Keratinocyte (primary cell): ENCODE measurements at regions not wholly inside any gene's neighbourhood (a gene's known extent, or its start where the extent isn't known, plus 50 kb on each side); places are given as distances from the start of the nearest gene placed in this dataset.

Experiments
- DNase-seq: peaks from one replicate; pipeline ENCODE4 v3.0.0-alpha.2; 2011; ENCODE audit warnings: low read depth, missing footprints, low spot score
- FAIRE-seq: peaks from 2 replicates; lab custom pipeline; 2011; peaks lifted over from hg19 to GRCh38; lab: Jason Lieb, UNC
- H2AFZ ChIP-seq: 2 replicates; pipeline ENCODE4 v1.6.0; 2012; ENCODE audit warnings: low read length, control low read depth, inconsistent platforms; ENCODE audit not compliant: control insufficient read depth
- H3K27ac ChIP-seq: 2 replicates; pipeline ENCODE4 v1.5.1; 2011; ENCODE audit warnings: low read length; ENCODE audit not compliant: control insufficient read depth, insufficient read depth
- H3K27me3 ChIP-seq: 3 replicates; pipeline ENCODE4 v1.6.0; 2011; ENCODE audit warnings: low read length; ENCODE audit not compliant: control insufficient read depth, insufficient read depth; ENCODE audit errors: extremely low read depth
- H3K36me3 ChIP-seq, 2 experiments: 2 replicates in 1 of 2; 3 replicates in 1 of 2; pipeline ENCODE4 v1.5.1; 2011; ENCODE audit warnings: low read length in 2 of 2, mild to moderate bottlenecking in 1 of 2; ENCODE audit not compliant: control insufficient read depth in 2 of 2, insufficient read depth in 2 of 2; ENCODE audit errors: extremely low read depth in 1 of 2
- H3K4me1 ChIP-seq: 3 replicates; pipeline ENCODE4 v1.5.1; 2011; ENCODE audit warnings: low read length; ENCODE audit not compliant: control insufficient read depth, insufficient read depth; ENCODE audit errors: extremely low read depth
- H3K4me2 ChIP-seq: 3 replicates; pipeline ENCODE4 v1.6.0; 2011; ENCODE audit warnings: low read depth, low read length; ENCODE audit not compliant: control insufficient read depth, insufficient read depth; ENCODE audit errors: extremely low read depth
- H3K4me3 ChIP-seq, 3 experiments: fragments of 200-600 bp in 1 of 3; sonication (generic) in 1 of 3; 2 replicates in 2 of 3; 3 replicates in 1 of 3; pipeline ENCODE4 v1.5.1; 2011 to 2016; ENCODE audit warnings: low read length in 3 of 3, mild to moderate bottlenecking in 3 of 3, control low read depth in 2 of 3, inconsistent platforms in 1 of 3, low read depth in 1 of 3, mixed read lengths in 1 of 3, mixed run types in 1 of 3, moderate library complexity in 1 of 3; ENCODE audit not compliant: control insufficient read depth in 2 of 3, insufficient read depth in 2 of 3; ENCODE audit errors: extremely low read depth in 1 of 3
- H3K79me2 ChIP-seq: 2 replicates; pipeline ENCODE4 v1.6.0; 2012; ENCODE audit warnings: low read length; ENCODE audit not compliant: control insufficient read depth, insufficient read depth
- H3K9ac ChIP-seq: 3 replicates; pipeline ENCODE4 v1.6.0; 2011; ENCODE audit warnings: low read length; ENCODE audit not compliant: control insufficient read depth, insufficient read depth; ENCODE audit errors: extremely low read depth
- H3K9me1 ChIP-seq: 3 replicates; pipeline ENCODE4 v1.6.0; 2011; ENCODE audit warnings: low read length; ENCODE audit not compliant: control insufficient read depth, insufficient read depth; ENCODE audit errors: extremely low read depth
- H3K9me3 ChIP-seq: 2 replicates; pipeline ENCODE4 v1.5.1; 2012; ENCODE audit warnings: low read depth, low read length; ENCODE audit not compliant: control insufficient read depth
- H4K20me1 ChIP-seq: 3 replicates; pipeline ENCODE4 v1.6.0; 2011; ENCODE audit warnings: low read length; ENCODE audit not compliant: control insufficient read depth, insufficient read depth; ENCODE audit errors: extremely low read depth
- CTCF ChIP-seq, 3 experiments: IDR thresholded peaks in 1 of 3; conservative IDR thresholded peaks in 1 of 3; optimal IDR thresholded peaks in 1 of 3; 2 replicates in 2 of 3; 3 replicates in 1 of 3; pipeline versions ENCODE3 to v1.5.1; 2011; ENCODE audit warnings: low read length in 3 of 3, mild to moderate bottlenecking in 3 of 3, moderate library complexity in 2 of 3, control low read depth in 1 of 3, inconsistent platforms in 1 of 3; ENCODE audit not compliant: insufficient read depth in 2 of 3; ENCODE audit errors: extremely low read depth in 1 of 3
- EZH2 ChIP-seq: IDR thresholded peaks from one replicate; pipeline ENCODE4 v1.6.1; 2012; ENCODE audit warnings: inconsistent platforms, mild to moderate bottlenecking, low read length, moderate library complexity
- dilution Hi-C: fragments of 300-500 bp; cut with MboI; formaldehyde crosslinking; loops from one replicate; pipeline ENCODE4 v1.7.0; 2020; ENCODE audit warnings: low sequenced_read_pairs; ENCODE audit not compliant: extremely low pct_ligation_motif_present

GRCh38 chr1:37286881-37287280 is 187.5 kb upstream of the ZC3H12A start:
- Histone ChIP-seq H4K20me1 (no peaks in the 10 kb centered on the region), H3K9me3 (no peaks in the 10 kb centered on the region), H2AFZ (no peak overlapping the region), H3K9me1 (no peaks in the 10 kb centered on the region), H3K4me1 (no peaks in the 10 kb centered on the region), H3K4me2 (no peak overlapping the region), H3K4me3 (no peak overlapping the region), H3K9ac (no peak overlapping the region), H3K79me2 (no peaks in the 10 kb centered on the region), H3K27me3 (peaks cover 4% of the 10 kb centered on the region), H3K27ac (no peak overlapping the region), H3K36me3 (no peaks in the 10 kb centered on the region)
- DNase-seq (no peak), FAIRE-seq (no peak)
- TF ChIP-seq EZH2 = no peak
- no peak for TF ChIP-seq CTCF (optimal IDR thresholded peaks at IDR 0.05 in 1 of 3, IDR thresholded peaks at IDR 0.05 in 1 of 3, conservative IDR thresholded peaks at IDR 0.05 in 1 of 3; ENCODE audit: extremely low read depth in 1 of 3, insufficient read depth in 2 of 3, low read length in 3 of 3)
- dilution Hi-C loops = no loop called here

GRCh38 chr1:37288900-37289299 is 185.5 kb upstream of the ZC3H12A start:
- TF ChIP-seq EZH2 (no peak), CTCF (optimal IDR thresholded peaks at IDR 0.05 in 1 of 3, IDR thresholded peaks at IDR 0.05 in 1 of 3, conservative IDR thresholded peaks at IDR 0.05 in 1 of 3; ENCODE audit: extremely low read depth in 1 of 3, insufficient read depth in 2 of 3, low read length in 3 of 3) (no peak)
- no peak overlapping the region for H3K9ac ChIP-seq
- H3K79me2 ChIP-seq = no peaks in the 10 kb centered on the region
- no peak overlapping the region for H3K4me2 ChIP-seq
- no peak overlapping the region for H3K27ac ChIP-seq
- no peaks in the 10 kb centered on the region for H3K4me1 ChIP-seq
- no peak overlapping the region for H3K4me3 ChIP-seq
- no peaks in the 10 kb centered on the region for H3K36me3 ChIP-seq
- FAIRE-seq = no peak
- dilution Hi-C loops = no loop called here
- H3K9me3 ChIP-seq = no peaks in the 10 kb centered on the region
- no peak for DNase-seq
- peaks cover 4% of the 10 kb centered on the region for H3K27me3 ChIP-seq
- H4K20me1 ChIP-seq = no peaks in the 10 kb centered on the region
- no peak overlapping the region for H2AFZ ChIP-seq
- no peaks in the 10 kb centered on the region for H3K9me1 ChIP-seq
